Neutrophil (primary cell): ENCODE measurements at regions not wholly inside any gene's neighbourhood (a gene's known extent, or its start where the extent isn't known, plus 50 kb on each side); places are given as distances from the start of the nearest gene placed in this dataset.

Source experiments
- H3K27ac ChIP-seq: fragments of 200-600 bp; sonication (generic); 2 replicates; pipeline ENCODE4 v1.5.1; 2016; ENCODE audit warnings: mild to moderate bottlenecking, moderate library complexity
- H3K27me3 ChIP-seq: fragments of 200-600 bp; sonication (generic); 2 replicates; pipeline ENCODE4 v1.6.0; 2016; ENCODE audit warnings: mild to moderate bottlenecking
- H3K36me3 ChIP-seq: fragments of 200-600 bp; sonication (generic); 2 replicates; pipeline ENCODE4 v1.5.1; 2017
- H3K4me1 ChIP-seq, 2 experiments: fragments of 200-600 bp in 1 of 2; sonication (generic) in 1 of 2; 1 replicate in 1 of 2; 2 replicates in 1 of 2; pipeline versions ENCODE4 v1.5.1 to v1.6.1; 2013 to 2016; ENCODE audit warnings: low read depth in 1 of 2, low read length in 1 of 2, mild to moderate bottlenecking in 1 of 2, moderate library complexity in 1 of 2; ENCODE audit not compliant: control insufficient read depth in 1 of 2, insufficient read depth in 1 of 2
- H3K4me3 ChIP-seq, 2 experiments: fragments of 200-600 bp in 1 of 2; sonication (generic) in 1 of 2; 1 replicate in 1 of 2; 2 replicates in 1 of 2; pipeline ENCODE4 v1.5.1; 2013 to 2016; ENCODE audit warnings: low read depth in 1 of 2, low read length in 1 of 2, mild to moderate bottlenecking in 1 of 2, moderate library complexity in 1 of 2
- H3K9me3 ChIP-seq: fragments of 200-600 bp; sonication (generic); 2 replicates; pipeline ENCODE4 v1.5.1; 2016
- CTCF ChIP-seq: fragments of 200-600 bp; sonication (generic); IDR thresholded peaks from 2 replicates; pipeline ENCODE4 v1.5.1; 2016; ENCODE audit warnings: antibody characterized with exemption

GRCh38 chr5:118556792-118557191 is 431.6 kb downstream of the DTWD2 start:
- no peak for TF ChIP-seq CTCF
- H3K27ac ChIP-seq = no peak overlapping the region
- H3K4me1 ChIP-seq = no peaks in the 10 kb centered on the region
- H3K9me3 ChIP-seq = no peaks in the 10 kb centered on the region
- H3K4me3 ChIP-seq = no peak overlapping the region
- H3K27me3 ChIP-seq = no peaks in the 10 kb centered on the region
- H3K36me3 ChIP-seq = no peaks in the 10 kb centered on the region

DNA sequence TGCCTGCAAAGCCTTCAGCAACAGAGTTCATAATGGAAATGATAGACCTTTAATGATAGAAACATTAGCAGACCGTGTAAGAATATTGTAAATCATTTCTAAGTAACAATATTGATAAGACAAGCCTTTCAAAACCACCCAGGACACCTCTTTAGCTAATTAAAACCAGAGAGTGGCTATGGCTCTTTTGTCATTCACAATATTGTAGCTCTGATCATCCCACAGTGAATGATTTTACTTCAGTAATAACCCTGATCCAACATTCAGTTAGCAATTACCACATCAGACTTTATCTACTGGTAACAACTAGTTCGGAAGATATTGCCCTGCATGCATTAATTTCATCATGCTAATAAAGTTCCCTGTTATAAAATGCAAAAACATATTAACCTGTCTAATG is 432.6 kb downstream of the DTWD2 start:
- Histone ChIP-seq H3K27me3 (no peaks in the 10 kb centered on the region), H3K27ac (no peak overlapping the region), H3K4me1 (no peaks in the 10 kb centered on the region), H3K4me3 (no peak overlapping the region), H3K9me3 (no peaks in the 10 kb centered on the region), H3K36me3 (no peaks in the 10 kb centered on the region)
- TF ChIP-seq CTCF = no peak

DNA sequence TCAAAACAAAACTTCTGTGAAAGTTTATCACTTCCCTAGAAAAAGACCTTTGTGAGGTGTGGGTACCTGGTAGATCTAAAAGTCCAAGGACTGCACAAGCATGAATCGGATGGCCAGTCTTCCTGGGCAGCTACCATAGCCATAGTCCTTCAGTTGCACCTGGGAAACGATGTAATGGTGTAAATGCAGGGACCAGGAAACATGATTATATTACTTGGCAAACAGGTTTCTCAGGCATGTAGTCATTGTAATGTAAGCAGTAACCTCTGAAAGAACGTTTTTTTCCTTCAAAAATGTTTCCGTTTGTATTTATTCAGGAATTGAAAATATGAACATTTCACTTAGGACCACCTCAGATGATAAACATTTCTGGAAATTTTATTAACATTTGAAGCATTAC is 433.4 kb downstream of the DTWD2 start:
- no peak overlapping the region for H3K27ac ChIP-seq
- no peaks in the 10 kb centered on the region for H3K4me1 ChIP-seq
- TF ChIP-seq CTCF = no peak
- H3K4me3 ChIP-seq = no peak overlapping the region
- H3K27me3 ChIP-seq = no peaks in the 10 kb centered on the region
- no peaks in the 10 kb centered on the region for H3K36me3 ChIP-seq
- H3K9me3 ChIP-seq = no peaks in the 10 kb centered on the region

DNA sequence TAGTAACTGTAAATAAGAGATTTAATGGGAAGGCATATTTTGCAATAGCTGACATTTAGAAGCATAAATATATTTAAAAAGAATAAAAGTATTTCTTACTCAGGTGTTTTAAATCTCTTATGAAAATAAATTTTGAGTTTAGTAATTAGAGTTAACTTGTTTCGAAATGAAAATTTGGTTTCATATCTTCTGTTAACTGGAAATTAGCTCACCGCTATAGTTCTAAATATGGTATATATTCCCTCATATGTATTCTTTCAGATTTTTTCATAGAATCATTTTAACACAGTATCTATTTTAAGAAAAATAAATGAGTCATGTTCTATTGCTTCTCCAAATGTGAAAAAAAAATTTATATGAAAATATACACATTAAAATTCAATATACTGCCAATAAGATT is 434.1 kb downstream of the DTWD2 start:
- no peaks in the 10 kb centered on the region for H3K27me3 ChIP-seq
- no peak overlapping the region for H3K4me3 ChIP-seq
- H3K4me1 ChIP-seq = no peaks in the 10 kb centered on the region
- H3K9me3 ChIP-seq = no peaks in the 10 kb centered on the region
- no peak overlapping the region for H3K27ac ChIP-seq
- TF ChIP-seq CTCF = no peak
- H3K36me3 ChIP-seq = no peaks in the 10 kb centered on the region

- H3K27ac ChIP-seq = no peak overlapping the region
- no peaks in the 10 kb centered on the region for H3K4me1 ChIP-seq
- TF ChIP-seq CTCF = no peak
Observed at GRCh38 chr5:118553662-118554061, 434.7 kb downstream of the DTWD2 start.

GRCh38 chr5:118552731-118553360 is 435.5 kb downstream of the DTWD2 start:
- TF ChIP-seq CTCF = no peak
- no peaks in the 10 kb centered on the region for H3K27me3 ChIP-seq
- H3K9me3 ChIP-seq = no peaks in the 10 kb centered on the region
- no peaks in the 10 kb centered on the region for H3K4me1 ChIP-seq
- no peaks in the 10 kb centered on the region for H3K36me3 ChIP-seq
- no peak overlapping the region for H3K4me3 ChIP-seq
- no peak overlapping the region for H3K27ac ChIP-seq

More at GRCh38 chr5:118553662-118554061, 434.7 kb downstream of the DTWD2 start:
- no peaks in the 10 kb centered on the region for H3K36me3 ChIP-seq
- no peaks in the 10 kb centered on the region for H3K9me3 ChIP-seq
- no peak overlapping the region for H3K4me3 ChIP-seq
- H3K27me3 ChIP-seq = no peaks in the 10 kb centered on the region
